Immature natural killer cell (primary cell): ENCODE measurements at regions not wholly inside any gene's neighbourhood (a gene's known extent, or its start where the extent isn't known, plus 50 kb on each side); places are given as distances from the start of the nearest gene placed in this dataset.

Experiments
- DNase-seq, 3 donors: peaks; one replicate each; pipeline ENCODE4 v3.0.0; 2022; ENCODE audit warnings: mixed read lengths in 1 of 3
- H3K27ac Mint-ChIP-seq, 6 donors: one replicate each; pipeline ENCODE4 v1.8.0; 2020; ENCODE audit warnings: mixed read lengths in 6 of 6, mild to moderate bottlenecking in 5 of 6, inconsistent platforms in 4 of 6, moderate library complexity in 3 of 6
- H3K27me3 Mint-ChIP-seq, 3 donors: one replicate each; pipeline ENCODE4 v1.8.0; 2020 to 2021; ENCODE audit warnings: low read depth in 3 of 3, mild to moderate bottlenecking in 3 of 3, mixed read lengths in 3 of 3, moderate library complexity in 3 of 3, inconsistent platforms in 1 of 3
- H3K36me3 Mint-ChIP-seq, 3 donors: one replicate each; pipeline ENCODE4 v1.8.0; 2020; ENCODE audit warnings: mixed read lengths in 3 of 3, inconsistent platforms in 2 of 3, mild to moderate bottlenecking in 2 of 3
- H3K4me1 Mint-ChIP-seq, 2 donors: one replicate each; pipeline ENCODE4 v1.8.0; 2020; ENCODE audit warnings: inconsistent platforms in 2 of 2, mild to moderate bottlenecking in 2 of 2, mixed read lengths in 2 of 2, moderate library complexity in 1 of 2
- H3K4me3 Mint-ChIP-seq, 5 donors: one replicate each; pipeline ENCODE4 v1.8.0; 2020; ENCODE audit warnings: mild to moderate bottlenecking in 5 of 5, mixed read lengths in 5 of 5, inconsistent platforms in 3 of 5, moderate library complexity in 3 of 5
- H3K9me3 Mint-ChIP-seq, 6 donors: one replicate each; pipeline ENCODE4 v1.8.0; 2020; ENCODE audit warnings: mild to moderate bottlenecking in 6 of 6, mixed read lengths in 6 of 6, inconsistent platforms in 4 of 6, moderate library complexity in 3 of 6

- H3K4me1 Mint-ChIP-seq = peaks cover 15 to 16% of the 10 kb centered on the region in 2 donors
- peak overlapping the region; percentile 33 to 87 (median 71) for H3K4me3 Mint-ChIP-seq
- no peaks in the 10 kb centered on the region for H3K9me3 Mint-ChIP-seq
- peak; percentile 42 to 48 (median 46) for DNase-seq
- H3K27me3 Mint-ChIP-seq = peaks cover 10 to 18% (median 17%) of the 10 kb centered on the region in 3 donors
- peak overlapping the region; percentile 9 to 85 (median 68) for H3K27ac Mint-ChIP-seq
- peaks cover 0 to 3% (median 0%) of the 10 kb centered on the region in 3 donors for H3K36me3 Mint-ChIP-seq
Observed at GRCh38 chr2:175567435-175568061, 386.0 kb upstream of the ATP5MC3 start.

- Mint-ChIP-seq H3K27me3 (peaks cover 1 to 10% (median 2%) of the 10 kb centered on the region in 3 donors), H3K4me1 (no peaks in the 10 kb centered on the region), H3K27ac (no peak overlapping the region), H3K36me3 (peaks cover 0 to 4% (median 0%) of the 10 kb centered on the region in 3 donors), H3K9me3 (peaks cover 0 to 2% (median 0%) of the 10 kb centered on the region in 6 donors), H3K4me3 (no peak overlapping the region)
- DNase-seq = no peak
Observed at GRCh38 chr2:175560521-175561169, 379.1 kb upstream of the ATP5MC3 start.

- Mint-ChIP-seq H3K4me1 (no peaks in the 10 kb centered on the region), H3K4me3 (no peak overlapping the region), H3K27me3 (peaks cover 1 to 9% (median 2%) of the 10 kb centered on the region in 3 donors)
Observed at GRCh38 chr2:175559613-175560012, 378.1 kb upstream of the ATP5MC3 start.

GRCh38 chr2:175557810-175558377, 376.4 kb upstream of the ATP5MC3 start:
- H3K36me3 Mint-ChIP-seq = peaks cover 0 to 4% (median 0%) of the 10 kb centered on the region in 3 donors
- DNase-seq = no peak
- peaks cover 4 to 10% (median 5%) of the 10 kb centered on the region in 3 donors for H3K27me3 Mint-ChIP-seq
- no peak overlapping the region for H3K27ac Mint-ChIP-seq
- peaks cover 2 to 8% of the 10 kb centered on the region in 2 donors for H3K4me1 Mint-ChIP-seq
- peaks cover 0 to 2% (median 0%) of the 10 kb centered on the region in 6 donors for H3K9me3 Mint-ChIP-seq
- no peak overlapping the region for H3K4me3 Mint-ChIP-seq

More at GRCh38 chr2:175559613-175560012, 378.1 kb upstream of the ATP5MC3 start:
- Mint-ChIP-seq H3K27ac (no peak overlapping the region), H3K36me3 (peaks cover 0 to 4% (median 0%) of the 10 kb centered on the region in 3 donors), H3K9me3 (peaks cover 0 to 2% (median 0%) of the 10 kb centered on the region in 6 donors)
- no peak for DNase-seq

- Mint-ChIP-seq H3K4me3 (no peak overlapping the region), H3K27me3 (peaks cover 5 to 26% (median 7%) of the 10 kb centered on the region in 3 donors), H3K4me1 (peaks cover 5 to 14% of the 10 kb centered on the region in 2 donors), H3K9me3 (no peaks in the 10 kb centered on the region), H3K36me3 (peaks cover 0 to 4% (median 0%) of the 10 kb centered on the region in 3 donors), H3K27ac (no peak overlapping the region)
- DNase-seq = no peak
Observed at GRCh38 chr2:175553910-175554309, 372.4 kb upstream of the ATP5MC3 start.

- H3K4me3 Mint-ChIP-seq = no peak overlapping the region
- peaks cover 0 to 4% (median 0%) of the 10 kb centered on the region in 3 donors for H3K36me3 Mint-ChIP-seq
- peak overlapping the region in 1 of 6 donors; percentile 5 for H3K27ac Mint-ChIP-seq
Observed at GRCh38 chr2:175552902-175553301, 371.4 kb upstream of the ATP5MC3 start.

GRCh38 chr2:175540421-175540820, 358.9 kb upstream of the ATP5MC3 start:
- no peak for DNase-seq
- Mint-ChIP-seq H3K27me3 (peaks cover 3 to 6% (median 5%) of the 10 kb centered on the region in 3 donors), H3K4me1 (no peaks in the 10 kb centered on the region), H3K4me3 (no peak overlapping the region), H3K9me3 (peaks cover 5 to 21% (median 13%) of the 10 kb centered on the region in 6 donors), H3K36me3 (peaks cover 0 to 7% (median 4%) of the 10 kb centered on the region in 3 donors), H3K27ac (no peak overlapping the region)

More at GRCh38 chr2:175552902-175553301, 371.4 kb upstream of the ATP5MC3 start:
- Mint-ChIP-seq H3K9me3 (no peaks in the 10 kb centered on the region), H3K4me1 (peaks cover 5 to 14% of the 10 kb centered on the region in 2 donors), H3K27me3 (peaks cover 5 to 25% (median 6%) of the 10 kb centered on the region in 3 donors)
- peak in 2 of 3 donors; percentile 13 to 15 for DNase-seq

- no peaks in the 10 kb centered on the region for H3K4me1 Mint-ChIP-seq
- peaks cover 5 to 16% (median 12%) of the 10 kb centered on the region in 6 donors for H3K9me3 Mint-ChIP-seq
- H3K27ac Mint-ChIP-seq = no peak overlapping the region
- no peak overlapping the region for H3K4me3 Mint-ChIP-seq
- DNase-seq = no peak
- peaks cover 1 to 7% (median 6%) of the 10 kb centered on the region in 3 donors for H3K27me3 Mint-ChIP-seq
- H3K36me3 Mint-ChIP-seq = peaks cover 0 to 7% (median 4%) of the 10 kb centered on the region in 3 donors
Observed at GRCh38 chr2:175539122-175539521, 357.6 kb upstream of the ATP5MC3 start.

- Mint-ChIP-seq H3K27ac (no peak overlapping the region), H3K4me3 (no peak overlapping the region), H3K4me1 (no peaks in the 10 kb centered on the region), H3K27me3 (peaks cover 2 to 11% (median 9%) of the 10 kb centered on the region in 3 donors), H3K9me3 (peaks cover 0 to 4% (median 0%) of the 10 kb centered on the region in 6 donors), H3K36me3 (no peaks in the 10 kb centered on the region)
- DNase-seq = no peak
Observed at GRCh38 chr2:175536059-175536458, 354.5 kb upstream of the ATP5MC3 start.

GRCh38 chr2:175535631-175536030, 354.1 kb upstream of the ATP5MC3 start:
- Mint-ChIP-seq H3K9me3 (peaks cover 0 to 4% (median 0%) of the 10 kb centered on the region in 6 donors), H3K27ac (no peak overlapping the region), H3K36me3 (no peaks in the 10 kb centered on the region), H3K27me3 (peaks cover 3 to 11% (median 9%) of the 10 kb centered on the region in 3 donors), H3K4me3 (no peak overlapping the region), H3K4me1 (no peaks in the 10 kb centered on the region)
- no peak for DNase-seq

GRCh38 chr2:175525975-175526374, 344.5 kb upstream of the ATP5MC3 start:
- DNase-seq = no peak
- Mint-ChIP-seq H3K36me3 (no peaks in the 10 kb centered on the region), H3K27ac (no peak overlapping the region), H3K4me3 (no peak overlapping the region), H3K9me3 (no peaks in the 10 kb centered on the region), H3K27me3 (peaks cover 0 to 2% (median 2%) of the 10 kb centered on the region in 3 donors), H3K4me1 (no peaks in the 10 kb centered on the region)

- DNase-seq = no peak
- Mint-ChIP-seq H3K27ac (no peak overlapping the region), H3K27me3 (peaks cover 0 to 2% (median 0%) of the 10 kb centered on the region in 3 donors), H3K4me1 (no peaks in the 10 kb centered on the region), H3K36me3 (no peaks in the 10 kb centered on the region), H3K9me3 (peaks cover 0 to 5% (median 0%) of the 10 kb centered on the region in 6 donors), H3K4me3 (no peak overlapping the region)
Observed at GRCh38 chr2:175523001-175523400, 341.5 kb upstream of the ATP5MC3 start.

GRCh38 chr2:175518206-175518605, 336.7 kb upstream of the ATP5MC3 start:
- no peaks in the 10 kb centered on the region for H3K36me3 Mint-ChIP-seq
- H3K27ac Mint-ChIP-seq = no peak overlapping the region
- no peaks in the 10 kb centered on the region for H3K4me1 Mint-ChIP-seq
- no peak for DNase-seq
- peaks cover 0 to 5% (median 0%) of the 10 kb centered on the region in 6 donors for H3K9me3 Mint-ChIP-seq
- peaks cover 0 to 2% (median 0%) of the 10 kb centered on the region in 3 donors for H3K27me3 Mint-ChIP-seq
- H3K4me3 Mint-ChIP-seq = no peak overlapping the region

- Mint-ChIP-seq H3K4me3 (no peak overlapping the region), H3K36me3 (no peaks in the 10 kb centered on the region), H3K27me3 (peaks cover 0 to 4% (median 0%) of the 10 kb centered on the region in 3 donors), H3K9me3 (peaks cover 0 to 8% (median 1%) of the 10 kb centered on the region in 6 donors), H3K4me1 (no peaks in the 10 kb centered on the region), H3K27ac (no peak overlapping the region)
- DNase-seq = no peak
Observed at GRCh38 chr2:175516555-175516954, 335.0 kb upstream of the ATP5MC3 start.
